Hepatocyte (in vitro differentiated cells): ENCODE measurements at regions not wholly inside any gene's neighbourhood (a gene's known extent, or its start where the extent isn't known, plus 50 kb on each side); places are given as distances from the start of the nearest gene placed in this dataset.
A peak's percentile ranks its signal among the peaks of the same experiment; 100 is the strongest.

Experiments
- DNase-seq: peaks from one replicate; pipeline ENCODE4 v3.0.0-alpha.2; 2016; ENCODE audit warnings: low spot score
- H2AFZ ChIP-seq: fragments of 200-600 bp; sonication (generic); 2 replicates; pipeline ENCODE4 v1.6.0; 2016; ENCODE audit warnings: antibody characterized with exemption, mild to moderate bottlenecking
- H3K27ac ChIP-seq: fragments of 200-600 bp; sonication (generic); 2 replicates; pipeline ENCODE4 v1.5.1; 2016; ENCODE audit warnings: mild to moderate bottlenecking
- H3K27me3 ChIP-seq: fragments of 200-600 bp; sonication (generic); 2 replicates; pipeline ENCODE4 v1.6.1; 2016
- H3K36me3 ChIP-seq: fragments of 200-600 bp; sonication (generic); replicated peaks from 2 replicates; pipeline ENCODE4 v1.5.1; 2016; ENCODE audit warnings: low read depth; ENCODE audit not compliant: insufficient read depth
- H3K4me1 ChIP-seq: fragments of 200-600 bp; sonication (generic); 2 replicates; pipeline ENCODE4 v1.5.1; 2016; ENCODE audit warnings: mild to moderate bottlenecking, moderate library complexity; ENCODE audit not compliant: insufficient read depth
- H3K4me2 ChIP-seq: fragments of 200-600 bp; sonication (generic); 2 replicates; pipeline ENCODE4 v1.6.0; 2016
- H3K4me3 ChIP-seq: fragments of 200-600 bp; sonication (generic); 2 replicates; pipeline ENCODE4 v1.5.1; 2016; ENCODE audit warnings: mild to moderate bottlenecking
- H3K79me2 ChIP-seq: fragments of 200-600 bp; sonication (generic); 2 replicates; pipeline ENCODE4 v1.6.0; 2017; ENCODE audit warnings: mild to moderate bottlenecking
- H3K9me2 ChIP-seq: fragments of 200-600 bp; sonication (generic); replicated peaks from 2 replicates; pipeline ENCODE4 v1.6.0; 2017; ENCODE audit warnings: mild to moderate bottlenecking; ENCODE audit not compliant: insufficient read depth
- H3K9me3 ChIP-seq: fragments of 200-600 bp; sonication (generic); 2 replicates; pipeline ENCODE4 v1.5.1; 2016; ENCODE audit warnings: low read depth, mild to moderate bottlenecking
- H4K20me1 ChIP-seq: fragments of 200-600 bp; sonication (generic); 2 replicates; pipeline ENCODE4 v1.6.0; 2016; ENCODE audit warnings: mild to moderate bottlenecking; ENCODE audit not compliant: insufficient read depth, poor library complexity, severe bottlenecking
- CTCF ChIP-seq: fragments of 200-600 bp; sonication (generic); IDR thresholded peaks from 2 replicates; pipeline ENCODE4 v1.5.1; 2016; ENCODE audit warnings: antibody characterized with exemption, mild to moderate bottlenecking; ENCODE audit not compliant: poor library complexity
- EZH2 ChIP-seq: fragments of 200-600 bp; sonication (generic); IDR thresholded peaks from 2 replicates; pipeline ENCODE4 v1.6.1; 2016; ENCODE audit warnings: antibody characterized with exemption, mild to moderate bottlenecking, borderline replicate concordance
- EZH2phosphoT487 ChIP-seq: fragments of 200-600 bp; sonication (generic); IDR thresholded peaks from one replicate; pipeline ENCODE4 v1.6.1; 2018; ENCODE audit warnings: antibody characterized with exemption, mild to moderate bottlenecking, low read depth, moderate library complexity; ENCODE audit not compliant: unreplicated experiment, severe bottlenecking
- WGBS: methylation state at CpG from one replicate; pipeline ENCODE4 v1.1.6; 2016; ENCODE audit warnings: low lambda C conversion rate; ENCODE audit errors: missing lambda C conversion rate; 5-methylcytosine and 5-hydroxymethylcytosine counted together

- H3K27ac ChIP-seq, result no peak overlapping the region
- 98% methylated on average over 29 of the region's 29 CpGs for WGBS
Observed at GRCh38 chr6:4482461-4482860, 293.7 kb upstream of the CDYL start.

GRCh38 chr6:4480788-4481735, 295.1 kb upstream of the CDYL start:
- WGBS, result 48% methylated on average over 10 of the region's 10 CpGs
- Histone ChIP-seq H3K79me2 (no peaks in the 10 kb centered on the region), H3K9me2 (no peaks in the 10 kb centered on the region), H3K4me1 (peaks cover 18% of the 10 kb centered on the region), H3K9me3 (no peaks in the 10 kb centered on the region), H3K27me3 (no peaks in the 10 kb centered on the region), H2AFZ (no peak overlapping the region), H3K27ac (no peak overlapping the region), H3K36me3 (no peaks in the 10 kb centered on the region), H3K4me2 (peak overlapping the region; percentile 19), H3K4me3 (no peak overlapping the region), H4K20me1 (no peaks in the 10 kb centered on the region)
- TF ChIP-seq EZH2phosphoT487 (no peak), CTCF (no peak), EZH2 (no peak)
- DNase-seq, result no peak

More at GRCh38 chr6:4482461-4482860, 293.7 kb upstream of the CDYL start:
- no peak overlapping the region for H2AFZ ChIP-seq
- DNase-seq, result no peak
- H3K4me3 ChIP-seq, result no peak overlapping the region
- H3K4me1 ChIP-seq, result peaks cover 31% of the 10 kb centered on the region
- H3K27me3 ChIP-seq, result no peaks in the 10 kb centered on the region
- H3K79me2 ChIP-seq, result no peaks in the 10 kb centered on the region
- H3K36me3 ChIP-seq, result no peaks in the 10 kb centered on the region
- TF ChIP-seq EZH2phosphoT487, result no peak
- H3K9me3 ChIP-seq, result no peaks in the 10 kb centered on the region
- no peaks in the 10 kb centered on the region for H4K20me1 ChIP-seq
- H3K4me2 ChIP-seq, result no peak overlapping the region
- H3K9me2 ChIP-seq, result no peaks in the 10 kb centered on the region

- no peaks in the 10 kb centered on the region for H3K27me3 ChIP-seq
- no peaks in the 10 kb centered on the region for H3K9me2 ChIP-seq
- no peaks in the 10 kb centered on the region for H4K20me1 ChIP-seq
- no peak for TF ChIP-seq CTCF
- no peak for TF ChIP-seq EZH2phosphoT487
- no peak for TF ChIP-seq EZH2
- no peak overlapping the region for H2AFZ ChIP-seq
- no peak overlapping the region for H3K4me3 ChIP-seq
- no peaks in the 10 kb centered on the region for H3K79me2 ChIP-seq
- no peak overlapping the region for H3K27ac ChIP-seq
- peaks cover 14% of the 10 kb centered on the region for H3K4me1 ChIP-seq
- peak overlapping the region; percentile 17 for H3K4me2 ChIP-seq
- H3K9me3 ChIP-seq, result no peaks in the 10 kb centered on the region
- no peaks in the 10 kb centered on the region for H3K36me3 ChIP-seq
- no peak for DNase-seq
- 50% methylated on average over 3 of the region's 3 CpGs for WGBS
Observed at GRCh38 chr6:4478098-4478497, 298.1 kb upstream of the CDYL start.

- TF ChIP-seq EZH2phosphoT487 (no peak), CTCF (no peak), EZH2 (no peak)
- no peaks in the 10 kb centered on the region for H3K27me3 ChIP-seq
- H3K79me2 ChIP-seq, result no peaks in the 10 kb centered on the region
- no peaks in the 10 kb centered on the region for H4K20me1 ChIP-seq
- no peak for DNase-seq
- peaks cover 4% of the 10 kb centered on the region for H3K4me1 ChIP-seq
- no peaks in the 10 kb centered on the region for H3K9me2 ChIP-seq
- H3K4me2 ChIP-seq, result no peak overlapping the region
- H3K9me3 ChIP-seq, result no peaks in the 10 kb centered on the region
- H3K4me3 ChIP-seq, result no peak overlapping the region
- H3K36me3 ChIP-seq, result no peaks in the 10 kb centered on the region
- no peak overlapping the region for H3K27ac ChIP-seq
- H2AFZ ChIP-seq, result no peak overlapping the region
- WGBS, result 74% methylated on average over 4 of the region's 4 CpGs
Observed at GRCh38 chr6:4474810-4475209, 301.4 kb upstream of the CDYL start.
